ENCODE measurements at regions not wholly inside any gene's neighbourhood (a gene's known extent, or its start where the extent isn't known, plus 50 kb on each side); places are given as distances from the start of the nearest gene placed in this dataset.
"Not testable (repeated sequence)": the region's sequence is repeated elsewhere in the genome, so short reads cannot be mapped to it uniquely, and the experiment has no call there.

DNA sequence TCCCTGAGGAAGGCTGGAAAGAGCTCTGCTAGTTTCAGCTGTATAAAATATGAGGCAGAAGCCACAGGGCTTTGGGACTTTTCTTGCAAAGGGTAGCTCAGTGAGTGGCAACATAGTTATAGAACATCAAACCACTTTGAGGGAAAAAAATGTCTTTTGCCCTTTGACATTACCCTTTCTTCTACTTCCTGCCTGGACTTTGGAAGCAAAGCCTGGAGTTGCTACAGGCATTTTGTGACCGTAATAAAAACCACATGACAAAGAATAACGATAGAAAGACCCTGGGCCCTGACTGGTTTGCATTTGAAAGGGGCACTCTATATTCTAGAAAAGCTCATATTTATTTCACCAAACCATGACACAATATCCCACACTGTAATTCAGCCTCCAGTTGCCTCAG is 440.9 kb downstream of the DIRAS2 start:
- no peaks in the 10 kb centered on the region for H3K4me1 Mint-ChIP-seq (ENCODE audit: low read depth)
- no peak overlapping the region for H3K27ac Mint-ChIP-seq
- no peak for DNase-seq (ENCODE audit: low spot score, unreplicated experiment)
- no peak overlapping the region for H3K4me3 Mint-ChIP-seq (ENCODE audit: low read depth)
- H3K9me3 Mint-ChIP-seq (ENCODE audit: low read depth) = peaks cover 5% of the 10 kb centered on the region
- peaks cover 9% of the 10 kb centered on the region for H3K27me3 Mint-ChIP-seq
- no peaks in the 10 kb centered on the region for H3K36me3 Mint-ChIP-seq (ENCODE audit: insufficient read depth)
- TF ChIP-seq CTCF (IDR thresholded peaks at IDR 0.05; ENCODE audit: unreplicated experiment) = no peak

DNA sequence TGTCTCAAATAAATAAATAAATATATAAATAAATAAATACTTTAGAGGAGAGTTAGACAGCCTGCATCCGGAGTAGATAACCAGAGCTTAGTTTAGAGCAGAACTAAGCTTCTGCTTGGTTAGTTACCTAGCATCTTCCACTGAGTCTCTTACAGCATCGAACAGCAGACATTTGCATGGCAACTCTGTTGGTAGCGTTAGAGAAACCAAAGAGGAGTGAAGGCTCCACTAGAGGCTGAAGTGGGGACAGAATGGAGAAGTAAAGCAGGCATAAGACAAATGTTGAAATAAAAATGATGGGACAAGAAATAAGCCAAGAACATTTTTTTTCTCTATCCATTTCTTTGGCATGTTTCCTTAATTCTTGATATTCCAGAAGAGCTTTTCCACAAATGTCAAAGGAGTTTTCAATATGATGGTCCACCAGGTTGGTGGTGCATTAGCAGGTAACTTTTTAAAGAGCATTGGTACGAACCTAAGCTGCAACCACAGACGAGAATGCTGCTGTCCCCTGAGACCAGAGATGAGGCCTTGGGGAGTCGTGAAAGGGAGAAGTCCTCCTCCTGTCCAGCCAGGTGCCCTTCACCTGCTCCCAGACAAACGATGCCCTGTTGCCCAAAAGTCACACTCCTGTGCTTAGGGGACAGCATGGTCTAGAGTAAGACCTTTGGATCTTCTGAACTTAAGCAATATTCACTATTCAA is 438.3 kb downstream of the DIRAS2 start:
- peaks cover 5% of the 10 kb centered on the region for H3K27me3 Mint-ChIP-seq
- no peak for TF ChIP-seq CTCF (IDR thresholded peaks at IDR 0.05; ENCODE audit: unreplicated experiment)
- no peaks in the 10 kb centered on the region for H3K36me3 Mint-ChIP-seq (ENCODE audit: insufficient read depth)
- no peaks in the 10 kb centered on the region for H3K9me3 Mint-ChIP-seq (ENCODE audit: low read depth)
- no peak overlapping the region for H3K4me3 Mint-ChIP-seq (ENCODE audit: low read depth)
- no peak overlapping the region for H3K27ac Mint-ChIP-seq
- DNase-seq (ENCODE audit: low spot score, unreplicated experiment) = no peak
- no peaks in the 10 kb centered on the region for H3K4me1 Mint-ChIP-seq (ENCODE audit: low read depth)

DNA sequence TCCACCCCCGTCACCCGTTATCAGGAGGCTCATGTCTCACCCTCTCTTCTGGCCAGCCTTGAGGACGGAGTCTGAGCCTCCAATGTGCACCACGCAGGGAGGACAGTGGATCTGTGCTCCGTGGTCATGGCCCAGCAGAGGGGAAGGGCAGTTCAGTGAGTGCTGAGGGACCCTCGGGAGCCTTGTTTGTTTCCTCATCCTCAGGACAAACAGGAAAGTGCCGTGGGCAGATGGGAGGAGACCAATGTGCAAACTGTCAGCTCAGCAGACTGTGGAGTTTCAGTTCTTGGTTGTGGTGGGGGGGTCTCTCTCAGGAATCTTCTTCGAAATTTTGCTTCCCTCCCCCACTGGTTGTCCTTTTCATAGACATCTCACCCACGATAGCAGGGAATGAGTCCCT is 429.6 kb downstream of the DIRAS2 start:
- not testable (repeated sequence) for H3K27ac Mint-ChIP-seq; H3K36me3 Mint-ChIP-seq (ENCODE audit: insufficient read depth); H3K4me1 Mint-ChIP-seq (ENCODE audit: low read depth); DNase-seq (ENCODE audit: low spot score, unreplicated experiment); H3K27me3 Mint-ChIP-seq; H3K4me3 Mint-ChIP-seq (ENCODE audit: low read depth)
- H3K9me3 Mint-ChIP-seq (ENCODE audit: low read depth) = peaks cover 17% of the 10 kb centered on the region

GRCh38 chr9:90219548-90220118 is 423.0 kb downstream of the DIRAS2 start:
- H3K27me3 Mint-ChIP-seq = peaks cover 28% of the 10 kb centered on the region
- H3K4me1 Mint-ChIP-seq (ENCODE audit: low read depth) = peaks cover 8% of the 10 kb centered on the region
- H3K27ac Mint-ChIP-seq = no peak overlapping the region
- peak overlapping the region; percentile 37 for H3K4me3 Mint-ChIP-seq (ENCODE audit: low read depth)
- DNase-seq (ENCODE audit: low spot score, unreplicated experiment) = no peak
- H3K36me3 Mint-ChIP-seq (ENCODE audit: insufficient read depth) = no peaks in the 10 kb centered on the region
- peak; percentile 49 for TF ChIP-seq CTCF (IDR thresholded peaks at IDR 0.05; ENCODE audit: unreplicated experiment)
- H3K9me3 Mint-ChIP-seq (ENCODE audit: low read depth) = peaks cover 12% of the 10 kb centered on the region

DNA sequence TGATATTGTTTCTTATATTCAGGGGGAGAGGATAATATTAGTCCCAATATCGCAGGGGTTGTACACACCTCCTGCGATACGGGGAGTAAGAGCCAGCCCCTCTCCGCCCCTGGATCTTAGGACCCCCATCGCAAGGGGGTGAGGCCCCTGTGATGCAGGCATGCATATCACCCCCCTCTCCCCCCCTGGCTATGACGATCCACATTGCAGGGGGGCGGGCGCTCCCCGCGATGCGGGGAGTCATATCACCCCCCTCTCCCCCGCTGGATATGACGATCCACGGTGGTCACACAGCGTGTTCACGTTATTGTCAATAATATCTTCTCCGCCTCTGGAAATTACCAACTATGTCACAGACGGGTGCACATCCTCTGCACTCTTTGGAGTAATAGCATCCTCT is 420.7 kb downstream of the DIRAS2 start:
- not testable (repeated sequence) for H3K27ac Mint-ChIP-seq; DNase-seq (ENCODE audit: low spot score, unreplicated experiment); H3K9me3 Mint-ChIP-seq (ENCODE audit: low read depth); H3K4me3 Mint-ChIP-seq (ENCODE audit: low read depth); H3K36me3 Mint-ChIP-seq (ENCODE audit: insufficient read depth)
- Mint-ChIP-seq H3K27me3 (peaks cover 28% of the 10 kb centered on the region), H3K4me1 (ENCODE audit: low read depth) (peaks cover 13% of the 10 kb centered on the region)

GRCh38 chr9:90226839-90227338 is 415.7 kb downstream of the DIRAS2 start:
- H3K9me3 Mint-ChIP-seq (ENCODE audit: low read depth); H3K4me3 Mint-ChIP-seq (ENCODE audit: low read depth); H3K27me3 Mint-ChIP-seq; H3K36me3 Mint-ChIP-seq (ENCODE audit: insufficient read depth): not testable (repeated sequence)
- Mint-ChIP-seq H3K4me1 (ENCODE audit: low read depth) (peaks cover 17% of the 10 kb centered on the region), H3K27ac (peak overlapping the region; percentile 78)
- peak; percentile 83 for TF ChIP-seq CTCF (IDR thresholded peaks at IDR 0.05; ENCODE audit: unreplicated experiment)
- peak; percentile 45 for DNase-seq (ENCODE audit: low spot score, unreplicated experiment)

GRCh38 chr9:90233081-90233480 is 409.5 kb downstream of the DIRAS2 start:
- H3K4me1 Mint-ChIP-seq (ENCODE audit: low read depth); H3K36me3 Mint-ChIP-seq (ENCODE audit: insufficient read depth); H3K27me3 Mint-ChIP-seq; H3K27ac Mint-ChIP-seq; DNase-seq (ENCODE audit: low spot score, unreplicated experiment); H3K4me3 Mint-ChIP-seq (ENCODE audit: low read depth); H3K9me3 Mint-ChIP-seq (ENCODE audit: low read depth): not testable (repeated sequence)
